PC-3 (cell line): ENCODE measurements at regions not wholly inside any gene's neighbourhood (a gene's known extent, or its start where the extent isn't known, plus 50 kb on each side); places are given as distances from the start of the nearest gene placed in this dataset.

Experiments
- ATAC-seq: fragments of 200-7000 bp; cut with Tn5 transposase; 2 replicates; pipeline ENCODE4 v1.9.1; 2020; ENCODE audit warnings: mild to moderate bottlenecking, moderate library complexity
- BruUV-seq: library from RNA; stranded (reverse); fragments of 400-500 nt; replicated peaks from 2 replicates; lab custom pipeline; 2021; lab: Mats Ljungman, UMichigan
- CTCF ChIA-PET: fragments of 300-600 bp; sonication (Branson Sonifier 250); formaldehyde crosslinking; loops from one replicate; lab custom pipeline; 2022; ENCODE audit warnings: antibody characterized with exemption; lab: Charles Lee
- POLR2A ChIA-PET: fragments of 300-600 bp; sonication (Branson Sonifier 250); formaldehyde crosslinking; loops from one replicate; lab custom pipeline; 2022; ENCODE audit warnings: antibody characterized with exemption; ENCODE audit not compliant: unreplicated experiment; lab: Charles Lee
- DNase-seq: peaks from one replicate; pipeline ENCODE4 v3.0.0-alpha.2; 2015
- H2AFZ ChIP-seq: fragments of 300-600 bp; sonication (generic); 2 replicates; pipeline ENCODE4 v1.6.0; 2016; ENCODE audit warnings: antibody characterized with exemption, low read length
- H3F3A ChIP-seq: fragments of 300-600 bp; sonication (generic); one replicate; pipeline ENCODE4 v1.6.0; 2017; ENCODE audit warnings: antibody characterized with exemption, low read length, control low read depth, mild to moderate bottlenecking; ENCODE audit not compliant: unreplicated experiment
- H3K27ac ChIP-seq: fragments of 300-600 bp; sonication (generic); 2 replicates; pipeline ENCODE4 v1.5.1; 2016; ENCODE audit warnings: mild to moderate bottlenecking, low read length
- H3K27me3 ChIP-seq: fragments of 300-600 bp; sonication (generic); 2 replicates; pipeline ENCODE4 v1.6.1; 2016; ENCODE audit warnings: low read length, mixed read lengths
- H3K36me3 ChIP-seq: fragments of 300-600 bp; sonication (generic); 2 replicates; pipeline ENCODE4 v1.6.1; 2016; ENCODE audit warnings: low read depth, mixed run types, low read length, mixed read lengths
- H3K4me1 ChIP-seq: fragments of 300-600 bp; sonication (generic); 2 replicates; pipeline ENCODE4 v1.5.1; 2016; ENCODE audit warnings: low read length; ENCODE audit not compliant: insufficient read depth
- H3K4me2 ChIP-seq: fragments of 300-600 bp; sonication (generic); 2 replicates; pipeline ENCODE4 v1.6.0; 2016; ENCODE audit warnings: low read length
- H3K4me3 ChIP-seq: fragments of 300-600 bp; sonication (generic); 2 replicates; pipeline ENCODE4 v1.5.1; 2016; ENCODE audit warnings: mild to moderate bottlenecking, low read length, mixed read lengths
- H3K79me2 ChIP-seq: fragments of 300-600 bp; sonication (generic); 2 replicates; pipeline ENCODE4 v1.6.1; 2017; ENCODE audit warnings: low read length, mixed read lengths
- H3K9ac ChIP-seq: fragments of 300-600 bp; sonication (generic); 2 replicates; pipeline ENCODE4 v1.6.0; 2016; ENCODE audit warnings: mild to moderate bottlenecking, low read length
- H3K9me2 ChIP-seq: fragments of 300-600 bp; sonication (generic); replicated peaks from 2 replicates; pipeline ENCODE4 v1.6.1; 2016; ENCODE audit warnings: mixed run types, low read length, mixed read lengths
- H3K9me3 ChIP-seq: fragments of 300-600 bp; sonication (generic); 2 replicates; pipeline ENCODE4 v1.6.1; 2016; ENCODE audit warnings: low read length, mixed read lengths
- H4K20me1 ChIP-seq: fragments of 300-600 bp; sonication (generic); 2 replicates; pipeline ENCODE4 v1.6.1; 2016; ENCODE audit warnings: low read length, mixed read lengths
- CTCF ChIP-seq: fragments of 300-600 bp; sonication (generic); conservative IDR thresholded peaks from 2 replicates; pipeline ENCODE4 v1.5.1; 2017; ENCODE audit warnings: antibody characterized with exemption, low read depth, mild to moderate bottlenecking, low read length
- EZH2 ChIP-seq: fragments of 300-600 bp; sonication (generic); IDR thresholded peaks from one replicate; pipeline ENCODE4 v1.6.1; 2017; ENCODE audit warnings: antibody characterized with exemption, mild to moderate bottlenecking, low read length; ENCODE audit not compliant: unreplicated experiment
- EZH2phosphoT487 ChIP-seq: fragments of 300-600 bp; sonication (generic); IDR thresholded peaks from 2 replicates; pipeline ENCODE4 v1.6.1; 2018; ENCODE audit warnings: mild to moderate bottlenecking, antibody characterized with exemption, low read length, borderline replicate concordance
- intact Hi-C: fragments of 100-400 bp; cut with micrococcal nuclease; formaldehyde crosslinking; loops from 2 replicates; pipeline ENCODE4 v1.9.0; 2023

- no peaks in the 10 kb centered on the region for H3K9me2 ChIP-seq
- H3K27ac ChIP-seq: no peak overlapping the region
- BruUV-seq: no TSS peak
- no peak for ATAC-seq
- no peaks in the 10 kb centered on the region; the same call in 1 of the 2 replicates for H3K9me3 ChIP-seq
- ChIA-PET CTCF (no interaction called here), POLR2A (no interaction called here)
- DNase-seq: no peak
- no peaks in the 10 kb centered on the region for H3K4me1 ChIP-seq
- no peaks in the 10 kb centered on the region for H3K79me2 ChIP-seq
- TF ChIP-seq EZH2 (no peak), EZH2phosphoT487 (no peak), CTCF (no peak)
- H3K27me3 ChIP-seq: no peaks in the 10 kb centered on the region
- no peak overlapping the region for H3K9ac ChIP-seq
- intact Hi-C loops: no loop called here
- no peak overlapping the region for H3K4me3 ChIP-seq
- no peak overlapping the region for H2AFZ ChIP-seq
- no peak overlapping the region for H3K4me2 ChIP-seq
- no peaks in the 10 kb centered on the region for H3F3A ChIP-seq
- H3K36me3 ChIP-seq: no peaks in the 10 kb centered on the region
- H4K20me1 ChIP-seq: no peaks in the 10 kb centered on the region
Measured at GRCh38 chr10:56561336-56561735, 200.3 kb upstream of the ZWINT start.

- no peaks in the 10 kb centered on the region for H3K27me3 ChIP-seq
- no peak overlapping the region for H2AFZ ChIP-seq
- no peaks in the 10 kb centered on the region for H4K20me1 ChIP-seq
- peaks cover 7% of the 10 kb centered on the region for H3K9me3 ChIP-seq
- intact Hi-C loops: no loop called here
- H3K4me1 ChIP-seq: no peaks in the 10 kb centered on the region
- H3K36me3 ChIP-seq: no peaks in the 10 kb centered on the region
- no peak overlapping the region for H3K4me3 ChIP-seq
- no peak overlapping the region for H3K9ac ChIP-seq
- ATAC-seq (no peak), DNase-seq (no peak)
- no peak overlapping the region for H3K4me2 ChIP-seq
- POLR2A ChIA-PET: no interaction called here
- H3K79me2 ChIP-seq: no peaks in the 10 kb centered on the region
- H3F3A ChIP-seq: no peaks in the 10 kb centered on the region
- H3K9me2 ChIP-seq: no peaks in the 10 kb centered on the region
- TF ChIP-seq EZH2phosphoT487 (no peak), EZH2 (no peak), CTCF (no peak)
- CTCF ChIA-PET: no interaction called here
- no TSS peak for BruUV-seq
- H3K27ac ChIP-seq: no peak overlapping the region
Measured at GRCh38 chr10:56551037-56551436, 190.0 kb upstream of the ZWINT start.

- H3K4me3 ChIP-seq: no peak overlapping the region
- H3K9ac ChIP-seq: no peak overlapping the region
- BruUV-seq: no TSS peak
- H4K20me1 ChIP-seq: no peaks in the 10 kb centered on the region
- no peaks in the 10 kb centered on the region for H3K79me2 ChIP-seq
- H3F3A ChIP-seq: no peaks in the 10 kb centered on the region
- no peak for TF ChIP-seq CTCF
- TF ChIP-seq EZH2: no peak
- no peak for TF ChIP-seq EZH2phosphoT487
- no peak overlapping the region for H2AFZ ChIP-seq
- ATAC-seq (no peak), DNase-seq (no peak)
- H3K4me2 ChIP-seq: no peak overlapping the region
- H3K36me3 ChIP-seq: no peaks in the 10 kb centered on the region
- no peaks in the 10 kb centered on the region for H3K4me1 ChIP-seq
- H3K27me3 ChIP-seq: no peaks in the 10 kb centered on the region
- peaks cover 7% of the 10 kb centered on the region for H3K9me3 ChIP-seq
- ChIA-PET CTCF (no interaction called here), POLR2A (no interaction called here)
- intact Hi-C loops: no loop called here
- no peaks in the 10 kb centered on the region for H3K9me2 ChIP-seq
- H3K27ac ChIP-seq: no peak overlapping the region
Measured at GRCh38 chr10:56547163-56547562, 186.1 kb upstream of the ZWINT start.
